Keratinocyte (primary cell): ENCODE measurements at regions not wholly inside any gene's neighbourhood (a gene's known extent, or its start where the extent isn't known, plus 50 kb on each side); places are given as distances from the start of the nearest gene placed in this dataset.

Source experiments
- DNase-seq: peaks from one replicate; pipeline ENCODE4 v3.0.0-alpha.2; 2011; ENCODE audit warnings: low read depth, missing footprints, low spot score
- FAIRE-seq: peaks from 2 replicates; lab custom pipeline; 2011; peaks lifted over from hg19 to GRCh38; lab: Jason Lieb, UNC
- H2AFZ ChIP-seq: 2 replicates; pipeline ENCODE4 v1.6.0; 2012; ENCODE audit warnings: low read length, control low read depth, inconsistent platforms; ENCODE audit not compliant: control insufficient read depth
- H3K27ac ChIP-seq: 2 replicates; pipeline ENCODE4 v1.5.1; 2011; ENCODE audit warnings: low read length; ENCODE audit not compliant: control insufficient read depth, insufficient read depth
- H3K27me3 ChIP-seq: 3 replicates; pipeline ENCODE4 v1.6.0; 2011; ENCODE audit warnings: low read length; ENCODE audit not compliant: control insufficient read depth, insufficient read depth; ENCODE audit errors: extremely low read depth
- H3K36me3 ChIP-seq, 2 experiments: 2 replicates in 1 of 2; 3 replicates in 1 of 2; pipeline ENCODE4 v1.5.1; 2011; ENCODE audit warnings: low read length in 2 of 2, mild to moderate bottlenecking in 1 of 2; ENCODE audit not compliant: control insufficient read depth in 2 of 2, insufficient read depth in 2 of 2; ENCODE audit errors: extremely low read depth in 1 of 2
- H3K4me1 ChIP-seq: 3 replicates; pipeline ENCODE4 v1.5.1; 2011; ENCODE audit warnings: low read length; ENCODE audit not compliant: control insufficient read depth, insufficient read depth; ENCODE audit errors: extremely low read depth
- H3K4me2 ChIP-seq: 3 replicates; pipeline ENCODE4 v1.6.0; 2011; ENCODE audit warnings: low read depth, low read length; ENCODE audit not compliant: control insufficient read depth, insufficient read depth; ENCODE audit errors: extremely low read depth
- H3K4me3 ChIP-seq, 3 experiments: fragments of 200-600 bp in 1 of 3; sonication (generic) in 1 of 3; 2 replicates in 2 of 3; 3 replicates in 1 of 3; pipeline ENCODE4 v1.5.1; 2011 to 2016; ENCODE audit warnings: low read length in 3 of 3, mild to moderate bottlenecking in 3 of 3, control low read depth in 2 of 3, inconsistent platforms in 1 of 3, low read depth in 1 of 3, mixed read lengths in 1 of 3, mixed run types in 1 of 3, moderate library complexity in 1 of 3; ENCODE audit not compliant: control insufficient read depth in 2 of 3, insufficient read depth in 2 of 3; ENCODE audit errors: extremely low read depth in 1 of 3
- H3K79me2 ChIP-seq: 2 replicates; pipeline ENCODE4 v1.6.0; 2012; ENCODE audit warnings: low read length; ENCODE audit not compliant: control insufficient read depth, insufficient read depth
- H3K9ac ChIP-seq: 3 replicates; pipeline ENCODE4 v1.6.0; 2011; ENCODE audit warnings: low read length; ENCODE audit not compliant: control insufficient read depth, insufficient read depth; ENCODE audit errors: extremely low read depth
- H3K9me1 ChIP-seq: 3 replicates; pipeline ENCODE4 v1.6.0; 2011; ENCODE audit warnings: low read length; ENCODE audit not compliant: control insufficient read depth, insufficient read depth; ENCODE audit errors: extremely low read depth
- H3K9me3 ChIP-seq: 2 replicates; pipeline ENCODE4 v1.5.1; 2012; ENCODE audit warnings: low read depth, low read length; ENCODE audit not compliant: control insufficient read depth
- H4K20me1 ChIP-seq: 3 replicates; pipeline ENCODE4 v1.6.0; 2011; ENCODE audit warnings: low read length; ENCODE audit not compliant: control insufficient read depth, insufficient read depth; ENCODE audit errors: extremely low read depth
- CTCF ChIP-seq, 3 experiments: IDR thresholded peaks in 1 of 3; conservative IDR thresholded peaks in 1 of 3; optimal IDR thresholded peaks in 1 of 3; 2 replicates in 2 of 3; 3 replicates in 1 of 3; pipeline versions ENCODE3 to v1.5.1; 2011; ENCODE audit warnings: low read length in 3 of 3, mild to moderate bottlenecking in 3 of 3, moderate library complexity in 2 of 3, control low read depth in 1 of 3, inconsistent platforms in 1 of 3; ENCODE audit not compliant: insufficient read depth in 2 of 3; ENCODE audit errors: extremely low read depth in 1 of 3
- EZH2 ChIP-seq: IDR thresholded peaks from one replicate; pipeline ENCODE4 v1.6.1; 2012; ENCODE audit warnings: inconsistent platforms, mild to moderate bottlenecking, low read length, moderate library complexity
- dilution Hi-C: fragments of 300-500 bp; cut with MboI; formaldehyde crosslinking; loops from one replicate; pipeline ENCODE4 v1.7.0; 2020; ENCODE audit warnings: low sequenced_read_pairs; ENCODE audit not compliant: extremely low pct_ligation_motif_present

GRCh38 chr2:15829091-15829801, 111.1 kb upstream of the MYCN start:
- FAIRE-seq = no peak
- H3K27me3 ChIP-seq = no peaks in the 10 kb centered on the region
- H3K9me1 ChIP-seq = no peaks in the 10 kb centered on the region
- no peaks in the 10 kb centered on the region for H4K20me1 ChIP-seq
- no peak overlapping the region for H2AFZ ChIP-seq
- H3K79me2 ChIP-seq = no peaks in the 10 kb centered on the region
- H3K27ac ChIP-seq = no peak overlapping the region
- no peak overlapping the region for H3K9ac ChIP-seq
- TF ChIP-seq EZH2 = no peak
- no peak for TF ChIP-seq CTCF (optimal IDR thresholded peaks at IDR 0.05 in 1 of 3, IDR thresholded peaks at IDR 0.05 in 1 of 3, conservative IDR thresholded peaks at IDR 0.05 in 1 of 3; ENCODE audit: extremely low read depth in 1 of 3, insufficient read depth in 2 of 3, low read length in 3 of 3)
- H3K4me1 ChIP-seq = peaks cover 8% of the 10 kb centered on the region
- H3K4me3 ChIP-seq = no peak overlapping the region
- H3K4me2 ChIP-seq = no peak overlapping the region
- dilution Hi-C loops = no loop called here
- no peaks in the 10 kb centered on the region for H3K9me3 ChIP-seq
- DNase-seq = no peak
- H3K36me3 ChIP-seq = no peaks in the 10 kb centered on the region

DNA sequence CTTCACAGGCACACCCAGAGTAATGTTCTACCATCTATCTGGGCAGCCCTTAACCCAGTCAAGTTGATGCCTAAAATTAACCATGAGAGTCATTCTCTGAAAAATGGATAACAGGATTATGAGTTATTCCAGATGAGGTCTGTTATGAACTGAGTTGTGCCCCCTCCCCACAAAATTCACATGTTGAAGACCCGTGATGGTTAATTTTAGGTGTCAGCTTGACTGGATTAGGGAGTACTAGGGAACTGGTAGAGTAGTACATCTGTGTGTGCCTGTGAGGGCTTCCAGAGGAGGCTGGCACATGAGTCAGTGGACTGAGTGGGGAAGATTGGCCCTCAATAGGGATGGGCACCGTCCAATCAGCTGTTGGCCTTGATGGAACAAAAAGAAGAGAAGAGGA, 110.4 kb upstream of the MYCN start:
- peaks cover 8% of the 10 kb centered on the region for H3K4me1 ChIP-seq
- H3K9me3 ChIP-seq = no peaks in the 10 kb centered on the region
- no peaks in the 10 kb centered on the region for H3K36me3 ChIP-seq
- DNase-seq (no peak), FAIRE-seq (no peak)
- no peak overlapping the region for H3K9ac ChIP-seq
- no peaks in the 10 kb centered on the region for H3K27me3 ChIP-seq
- no peaks in the 10 kb centered on the region for H3K9me1 ChIP-seq
- no peak for TF ChIP-seq EZH2
- no peak for TF ChIP-seq CTCF (optimal IDR thresholded peaks at IDR 0.05 in 1 of 3, IDR thresholded peaks at IDR 0.05 in 1 of 3, conservative IDR thresholded peaks at IDR 0.05 in 1 of 3; ENCODE audit: extremely low read depth in 1 of 3, insufficient read depth in 2 of 3, low read length in 3 of 3)
- no peak overlapping the region for H2AFZ ChIP-seq
- H4K20me1 ChIP-seq = no peaks in the 10 kb centered on the region
- H3K4me3 ChIP-seq = no peak overlapping the region
- dilution Hi-C loops = no loop called here
- H3K27ac ChIP-seq = no peak overlapping the region
- no peak overlapping the region for H3K4me2 ChIP-seq
- H3K79me2 ChIP-seq = no peaks in the 10 kb centered on the region
